ENCODE measurements at regions not wholly inside any gene's neighbourhood (a gene's known extent, or its start where the extent isn't known, plus 50 kb on each side); places are given as distances from the start of the nearest gene placed in this dataset.
A peak's percentile ranks its signal among the peaks of the same experiment; 100 is the strongest.
"Not testable (repeated sequence)": the region's sequence is repeated elsewhere in the genome, so short reads cannot be mapped to it uniquely, and the experiment has no call there.

- DNase-seq (ENCODE audit: low read depth) = no peak
- H3K4me3 ChIP-seq (ENCODE audit: low read length) = no peak overlapping the region
- TF ChIP-seq, protein P1, sequence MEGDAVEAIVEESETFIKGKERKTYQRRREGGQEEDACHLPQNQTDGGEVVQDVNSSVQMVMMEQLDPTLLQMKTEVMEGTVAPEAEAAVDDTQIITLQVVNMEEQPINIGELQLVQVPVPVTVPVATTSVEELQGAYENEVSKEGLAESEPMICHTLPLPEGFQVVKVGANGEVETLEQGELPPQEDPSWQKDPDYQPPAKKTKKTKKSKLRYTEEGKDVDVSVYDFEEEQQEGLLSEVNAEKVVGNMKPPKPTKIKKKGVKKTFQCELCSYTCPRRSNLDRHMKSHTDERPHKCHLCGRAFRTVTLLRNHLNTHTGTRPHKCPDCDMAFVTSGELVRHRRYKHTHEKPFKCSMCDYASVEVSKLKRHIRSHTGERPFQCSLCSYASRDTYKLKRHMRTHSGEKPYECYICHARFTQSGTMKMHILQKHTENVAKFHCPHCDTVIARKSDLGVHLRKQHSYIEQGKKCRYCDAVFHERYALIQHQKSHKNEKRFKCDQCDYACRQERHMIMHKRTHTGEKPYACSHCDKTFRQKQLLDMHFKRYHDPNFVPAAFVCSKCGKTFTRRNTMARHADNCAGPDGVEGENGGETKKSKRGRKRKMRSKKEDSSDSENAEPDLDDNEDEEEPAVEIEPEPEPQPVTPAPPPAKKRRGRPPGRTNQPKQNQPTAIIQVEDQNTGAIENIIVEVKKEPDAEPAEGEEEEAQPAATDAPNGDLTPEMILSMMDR (conservative IDR thresholded peaks at IDR 0.05; ENCODE audit: low read depth, low read length) = no peak
These were observed 63.0 kb upstream of the BCL2L14 start for GRCh38 chr12:12007713-12008231.

DNA sequence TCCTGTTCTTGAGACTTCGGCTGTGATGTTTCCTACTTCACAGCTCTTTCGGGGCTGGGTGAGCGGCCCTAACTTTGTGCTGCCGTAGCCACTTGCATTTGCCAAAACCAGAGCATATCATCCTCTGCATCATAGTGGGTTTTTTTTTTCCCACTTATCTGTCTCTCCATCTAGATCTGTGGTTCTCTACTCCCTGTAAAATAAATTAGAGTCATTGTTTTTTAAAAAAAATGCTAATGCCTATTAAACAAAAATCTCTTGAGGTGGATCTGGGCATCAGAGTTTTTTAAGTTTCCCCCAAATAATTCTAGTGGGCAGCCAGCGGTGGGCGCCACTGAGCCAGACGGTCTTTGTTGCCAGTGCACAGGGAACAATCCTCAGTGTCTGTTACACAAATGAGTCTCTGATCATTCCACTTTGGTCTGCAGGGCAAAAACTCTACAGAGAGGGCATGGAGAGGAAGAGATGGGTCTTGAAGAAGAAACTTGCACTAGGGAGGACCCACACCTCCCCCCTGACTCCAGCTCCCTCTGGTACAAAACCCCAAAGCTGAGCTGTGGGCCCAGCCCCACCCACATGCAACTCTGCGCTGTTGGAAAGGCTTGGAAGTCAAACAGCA is 62.4 kb upstream of the BCL2L14 start:
- DNase-seq (ENCODE audit: low read depth) = no peak
- no peak overlapping the region for H3K4me3 ChIP-seq (ENCODE audit: low read length)
- TF ChIP-seq, protein P1 (conservative IDR thresholded peaks at IDR 0.05; ENCODE audit: low read depth, low read length) = peak; percentile 47

DNA sequence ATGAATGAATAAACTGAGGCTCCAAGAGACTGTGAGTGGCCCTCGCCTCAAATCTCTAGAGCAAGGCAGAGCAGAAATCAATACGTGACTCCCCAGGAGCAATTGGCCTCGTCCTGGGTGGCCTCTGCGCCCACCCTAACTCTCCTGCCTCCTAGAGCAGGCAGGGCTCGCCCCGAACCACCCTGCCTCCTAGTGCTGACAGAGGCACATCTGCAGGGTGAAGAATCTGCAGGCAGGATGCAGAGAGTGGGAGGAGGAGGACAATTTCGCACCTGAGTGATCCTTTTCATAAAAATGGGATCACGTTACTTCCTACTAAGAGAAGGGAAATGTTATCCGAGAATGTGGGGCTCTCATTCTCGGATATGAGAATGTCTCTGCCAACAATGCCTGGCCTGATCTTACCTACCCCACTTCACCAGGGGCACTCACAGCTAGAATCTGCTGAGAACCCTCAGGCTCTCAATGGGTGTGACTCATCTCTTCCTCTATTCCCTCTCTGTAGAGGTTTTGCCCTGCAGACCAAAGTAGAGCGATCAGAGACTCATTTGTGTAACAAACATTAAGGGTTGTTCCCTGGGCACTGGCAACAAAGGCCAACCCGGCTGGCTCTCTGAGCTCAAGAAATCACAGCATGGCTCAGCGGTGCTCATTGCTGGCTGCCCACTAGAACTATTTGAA is 61.7 kb upstream of the BCL2L14 start:
- no peak overlapping the region for H3K4me3 ChIP-seq (ENCODE audit: low read length)
- no peak for DNase-seq (ENCODE audit: low read depth)
- TF ChIP-seq, protein P1 (conservative IDR thresholded peaks at IDR 0.05; ENCODE audit: low read depth, low read length) = no peak

DNA sequence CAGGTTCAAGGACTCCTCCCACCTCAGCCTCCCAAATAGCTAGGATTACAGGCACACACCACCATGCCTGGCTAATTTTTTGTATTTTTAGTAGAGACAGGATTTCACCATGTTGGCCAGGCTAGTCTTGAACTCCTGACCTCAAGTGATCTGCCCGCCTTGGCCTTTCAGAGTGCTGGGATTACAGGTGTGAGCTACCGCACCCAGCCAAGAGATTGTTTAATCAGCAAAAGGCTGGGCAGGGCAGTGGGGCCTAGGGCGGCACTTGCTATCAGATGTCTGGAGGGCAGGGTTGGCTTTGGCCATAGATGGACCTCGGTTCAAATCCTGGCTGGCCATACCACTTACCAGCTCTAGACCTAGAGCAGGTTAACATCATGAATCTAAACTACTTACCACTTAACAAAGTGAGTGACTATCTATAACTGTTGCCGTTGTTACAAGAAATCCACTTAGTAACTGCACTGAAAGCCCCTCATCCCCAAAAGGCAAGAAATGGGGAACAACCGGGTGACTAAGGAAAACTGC is 60.9 kb upstream of the BCL2L14 start:
- not testable (repeated sequence) for H3K4me3 ChIP-seq (ENCODE audit: low read length); DNase-seq (ENCODE audit: low read depth)

DNA sequence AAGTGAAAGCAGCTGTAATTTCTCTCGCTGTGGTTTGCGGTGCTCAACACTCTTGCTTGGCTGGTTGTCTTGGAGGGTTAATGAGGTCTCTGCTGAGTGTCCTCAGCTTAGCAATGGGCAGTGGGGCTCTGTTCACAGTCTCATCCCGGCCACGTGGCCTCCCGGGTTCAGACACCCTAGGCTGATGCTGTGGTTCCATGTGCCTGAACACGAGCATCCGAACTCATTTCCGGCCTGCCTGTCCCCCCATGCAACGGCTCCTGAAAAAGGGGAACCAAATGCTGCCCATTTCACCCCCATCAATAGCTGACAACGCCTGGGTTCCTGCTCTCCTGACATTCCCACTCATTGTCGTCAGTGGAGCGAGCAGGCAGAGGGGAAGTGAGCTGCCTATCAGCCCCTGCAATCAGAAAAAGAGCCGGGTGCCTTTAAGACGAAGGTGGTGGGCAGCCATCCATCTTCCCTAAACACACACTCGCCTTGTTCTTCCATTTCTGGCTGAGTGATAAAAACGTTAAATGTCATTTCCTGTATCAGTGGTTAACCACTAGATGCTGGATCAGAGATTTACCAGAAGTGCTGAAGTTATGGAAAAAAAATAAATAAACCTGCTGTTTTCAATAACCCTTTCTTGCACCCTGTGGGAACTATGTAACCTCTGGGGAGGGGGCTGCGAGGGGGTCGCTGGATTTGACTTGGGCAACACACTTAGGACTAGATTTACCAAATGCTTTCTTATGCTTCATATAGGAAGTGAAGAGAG is 60.3 kb upstream of the BCL2L14 start:
- TF ChIP-seq, protein P1 (conservative IDR thresholded peaks at IDR 0.05; ENCODE audit: low read depth, low read length) = no peak
- H3K4me3 ChIP-seq (ENCODE audit: low read length) = no peak overlapping the region

GRCh38 chr12:12011880-12012260 is 58.9 kb upstream of the BCL2L14 start:
- TF ChIP-seq, protein P1 (conservative IDR thresholded peaks at IDR 0.05; ENCODE audit: low read depth, low read length) = no peak
- no peak overlapping the region for H3K4me3 ChIP-seq (ENCODE audit: low read length)
- no peak for DNase-seq (ENCODE audit: low read depth)

More for the DNA sequence above, 60.3 kb upstream of the BCL2L14 start:
- DNase-seq (ENCODE audit: low read depth) = no peak

GRCh38 chr12:12015073-12015685 is 55.6 kb upstream of the BCL2L14 start:
- TF ChIP-seq, protein P1 (conservative IDR thresholded peaks at IDR 0.05; ENCODE audit: low read depth, low read length) = no peak
- H3K4me3 ChIP-seq (ENCODE audit: low read length) = no peak overlapping the region
- DNase-seq (ENCODE audit: low read depth) = no peak

All from retinal pigment epithelial cell (primary cell).